Right atrium auricular region (tissue), 2 donors: ENCODE measurements at regions not wholly inside any gene's neighbourhood (a gene's known extent, or its start where the extent isn't known, plus 50 kb on each side); places are given as distances from the start of the nearest gene placed in this dataset.
"Not testable (repeated sequence)": the region's sequence is repeated elsewhere in the genome, so short reads cannot be mapped to it uniquely, and the experiment has no call there.

ENCODE experiments used
- DNase-seq: peaks from one replicate; pipeline ENCODE4 v3.0.0-alpha.2; 2019; ENCODE audit warnings: low spot score
- H3K27ac ChIP-seq, 2 donors: fragments of 200-600 bp; sonication (generic); 1 replicate in 1 of 2; 2 replicates in 1 of 2; pipeline ENCODE4 v1.5.1; 2016 to 2019
- H3K27me3 ChIP-seq, 2 donors: fragments of 200-600 bp; sonication (generic); one replicate each; pipeline versions ENCODE4 v1.5.1 to v1.6.0; 2017 to 2019
- H3K36me3 ChIP-seq: fragments of 200-600 bp; sonication (generic); one replicate; pipeline ENCODE4 v1.5.1; 2016
- H3K4me1 ChIP-seq, 2 donors: fragments of 200-600 bp; sonication (generic); one replicate each; pipeline versions ENCODE4 v1.5.1 to v1.6.0; 2017 to 2019
- H3K4me3 ChIP-seq, 2 donors: fragments of 200-600 bp; sonication (generic); 1 replicate in 1 of 2; 2 replicates in 1 of 2; pipeline ENCODE4 v1.5.1; 2017 to 2019; ENCODE audit warnings: mild to moderate bottlenecking in 1 of 2, moderate library complexity in 1 of 2
- H3K9me3 ChIP-seq, 2 donors: fragments of 200-600 bp; sonication (generic); one replicate each; pipeline ENCODE4 v1.5.1; 2019
- TF ChIP-seq, protein P1 (sequence below), 2 donors: fragments of 200-600 bp; sonication (generic); IDR thresholded peaks; one replicate each; pipeline ENCODE4 v1.5.1; 2019; ENCODE audit warnings: antibody characterized with exemption in 2 of 2

DNA sequence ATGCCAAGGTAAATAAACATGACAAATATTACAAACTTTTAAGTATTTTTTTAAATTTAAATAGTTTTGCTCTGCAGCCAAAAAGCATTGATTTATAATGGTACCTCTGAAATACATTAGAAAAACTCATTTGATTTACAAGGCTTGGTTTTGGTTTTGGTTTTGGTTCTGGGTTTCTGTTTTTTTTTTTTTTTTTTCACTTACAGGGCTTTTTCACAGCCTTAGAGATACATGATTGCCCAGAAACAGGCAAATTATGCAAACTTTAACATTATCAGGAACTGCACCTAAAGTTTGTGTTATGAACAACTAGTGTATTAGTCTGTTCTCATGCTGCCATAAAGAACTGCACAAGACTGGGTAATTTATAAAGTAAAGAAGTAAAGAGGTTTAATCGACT lies 196.4 kb upstream of the DDX53 start:
- H3K36me3 ChIP-seq = no peaks in the 10 kb centered on the region
- TF ChIP-seq, protein P1, sequence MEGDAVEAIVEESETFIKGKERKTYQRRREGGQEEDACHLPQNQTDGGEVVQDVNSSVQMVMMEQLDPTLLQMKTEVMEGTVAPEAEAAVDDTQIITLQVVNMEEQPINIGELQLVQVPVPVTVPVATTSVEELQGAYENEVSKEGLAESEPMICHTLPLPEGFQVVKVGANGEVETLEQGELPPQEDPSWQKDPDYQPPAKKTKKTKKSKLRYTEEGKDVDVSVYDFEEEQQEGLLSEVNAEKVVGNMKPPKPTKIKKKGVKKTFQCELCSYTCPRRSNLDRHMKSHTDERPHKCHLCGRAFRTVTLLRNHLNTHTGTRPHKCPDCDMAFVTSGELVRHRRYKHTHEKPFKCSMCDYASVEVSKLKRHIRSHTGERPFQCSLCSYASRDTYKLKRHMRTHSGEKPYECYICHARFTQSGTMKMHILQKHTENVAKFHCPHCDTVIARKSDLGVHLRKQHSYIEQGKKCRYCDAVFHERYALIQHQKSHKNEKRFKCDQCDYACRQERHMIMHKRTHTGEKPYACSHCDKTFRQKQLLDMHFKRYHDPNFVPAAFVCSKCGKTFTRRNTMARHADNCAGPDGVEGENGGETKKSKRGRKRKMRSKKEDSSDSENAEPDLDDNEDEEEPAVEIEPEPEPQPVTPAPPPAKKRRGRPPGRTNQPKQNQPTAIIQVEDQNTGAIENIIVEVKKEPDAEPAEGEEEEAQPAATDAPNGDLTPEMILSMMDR (IDR thresholded peaks at IDR 0.05) = no peak
- H3K27me3 ChIP-seq = no peaks in the 10 kb centered on the region
- no peak overlapping the region for H3K4me3 ChIP-seq
- no peak overlapping the region for H3K27ac ChIP-seq
- no peaks in the 10 kb centered on the region for H3K4me1 ChIP-seq
- H3K9me3 ChIP-seq = no peaks in the 10 kb centered on the region
- DNase-seq = no peak

DNA sequence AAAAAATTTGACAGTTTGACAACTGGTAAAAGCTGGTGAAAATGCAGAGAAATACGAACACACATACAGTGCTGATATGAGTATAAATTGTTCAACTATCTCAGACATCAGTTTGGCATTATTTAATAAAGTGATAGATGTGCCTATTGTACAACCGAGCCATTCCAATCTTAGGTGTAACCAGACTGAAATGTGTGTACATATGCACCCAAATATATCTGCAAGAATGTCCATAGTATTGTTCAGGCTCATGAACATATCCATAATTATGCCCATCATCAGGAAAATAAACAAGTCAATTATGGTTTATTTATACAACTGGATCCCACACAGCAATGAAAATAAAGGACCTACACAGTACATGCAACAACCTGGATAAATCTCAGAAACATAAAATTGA lies 188.9 kb upstream of the DDX53 start:
- TF ChIP-seq, protein P1 (IDR thresholded peaks at IDR 0.05) = no peak
- no peak for DNase-seq
- no peaks in the 10 kb centered on the region for H3K36me3 ChIP-seq
- no peaks in the 10 kb centered on the region for H3K4me1 ChIP-seq
- H3K27me3 ChIP-seq = no peaks in the 10 kb centered on the region
- H3K27ac ChIP-seq = no peak overlapping the region
- H3K9me3 ChIP-seq = no peaks in the 10 kb centered on the region
- H3K4me3 ChIP-seq = no peak overlapping the region

DNA sequence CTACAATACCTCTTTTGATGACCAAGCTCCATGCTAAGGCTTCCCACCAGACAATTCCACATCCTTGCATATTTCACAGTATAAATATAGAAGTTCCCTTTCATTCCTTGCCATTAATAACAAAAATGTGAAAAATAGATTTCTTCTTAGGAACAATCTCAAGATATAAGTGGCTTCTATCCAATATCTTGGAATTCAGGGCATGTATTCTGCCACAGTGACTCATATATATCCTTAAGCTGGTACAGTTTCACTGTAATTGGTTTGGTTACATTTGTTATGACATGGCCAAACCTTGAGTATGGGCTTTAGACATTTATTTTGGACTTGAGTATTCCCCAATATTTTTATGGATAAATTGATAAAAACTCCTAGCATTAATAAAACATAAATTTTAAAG lies 181.7 kb upstream of the DDX53 start:
- H3K27ac ChIP-seq = no peak overlapping the region
- TF ChIP-seq, protein P1 (IDR thresholded peaks at IDR 0.05) = no peak
- DNase-seq = no peak
- H3K4me1 ChIP-seq = no peaks in the 10 kb centered on the region
- no peak overlapping the region for H3K4me3 ChIP-seq
- no peaks in the 10 kb centered on the region for H3K27me3 ChIP-seq
- H3K36me3 ChIP-seq = no peaks in the 10 kb centered on the region
- no peaks in the 10 kb centered on the region for H3K9me3 ChIP-seq

DNA sequence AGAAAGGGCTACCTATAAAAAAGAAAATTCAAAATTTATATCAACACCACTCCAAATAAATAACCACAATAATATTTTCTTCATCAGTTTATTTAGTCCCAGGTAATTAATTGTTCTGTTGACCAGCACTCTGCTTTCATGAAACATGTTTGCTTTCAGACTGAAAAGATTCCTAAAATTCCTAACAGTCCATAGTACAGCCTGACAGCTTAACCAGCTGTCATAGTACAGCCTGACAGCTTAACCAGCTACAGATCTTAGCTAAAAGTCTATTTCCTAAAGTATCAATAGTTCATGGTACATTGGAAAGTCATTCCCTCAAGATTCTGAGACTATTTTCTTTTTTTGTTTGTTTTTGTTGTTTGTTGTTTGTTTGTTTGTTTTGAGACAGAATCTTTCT lies 144.1 kb upstream of the DDX53 start:
- H3K4me1 ChIP-seq = no peaks in the 10 kb centered on the region
- no peaks in the 10 kb centered on the region for H3K27me3 ChIP-seq
- H3K36me3 ChIP-seq = no peaks in the 10 kb centered on the region
- H3K27ac ChIP-seq = no peak overlapping the region
- TF ChIP-seq, protein P1 (IDR thresholded peaks at IDR 0.05) = no peak
- no peak for DNase-seq
- H3K9me3 ChIP-seq = no peaks in the 10 kb centered on the region
- no peak overlapping the region for H3K4me3 ChIP-seq

DNA sequence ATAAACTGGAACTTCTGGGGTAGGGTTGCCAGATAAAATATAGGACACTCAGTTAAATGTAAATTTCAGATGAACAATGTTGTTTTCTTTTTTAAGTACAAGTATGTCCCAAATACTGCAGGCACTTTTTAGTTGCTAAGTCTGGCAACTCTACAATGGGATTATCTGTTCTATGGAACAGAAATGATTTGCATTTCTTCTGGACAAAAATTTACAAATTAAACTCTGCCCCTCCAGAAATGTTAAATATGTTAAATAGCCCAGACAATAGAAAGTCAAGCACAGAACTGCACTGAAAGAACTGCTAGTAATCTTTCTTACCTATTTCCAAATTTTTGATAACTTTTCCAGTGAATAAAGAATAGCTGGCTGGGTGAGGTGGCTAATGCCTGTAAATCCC lies 140.1 kb upstream of the DDX53 start:
- H3K27me3 ChIP-seq = no peaks in the 10 kb centered on the region
- no peaks in the 10 kb centered on the region for H3K36me3 ChIP-seq
- no peaks in the 10 kb centered on the region for H3K4me1 ChIP-seq
- H3K9me3 ChIP-seq = no peaks in the 10 kb centered on the region
- H3K27ac ChIP-seq = no peak overlapping the region
- no peak overlapping the region for H3K4me3 ChIP-seq
- DNase-seq = no peak
- TF ChIP-seq, protein P1 (IDR thresholded peaks at IDR 0.05) = no peak

DNA sequence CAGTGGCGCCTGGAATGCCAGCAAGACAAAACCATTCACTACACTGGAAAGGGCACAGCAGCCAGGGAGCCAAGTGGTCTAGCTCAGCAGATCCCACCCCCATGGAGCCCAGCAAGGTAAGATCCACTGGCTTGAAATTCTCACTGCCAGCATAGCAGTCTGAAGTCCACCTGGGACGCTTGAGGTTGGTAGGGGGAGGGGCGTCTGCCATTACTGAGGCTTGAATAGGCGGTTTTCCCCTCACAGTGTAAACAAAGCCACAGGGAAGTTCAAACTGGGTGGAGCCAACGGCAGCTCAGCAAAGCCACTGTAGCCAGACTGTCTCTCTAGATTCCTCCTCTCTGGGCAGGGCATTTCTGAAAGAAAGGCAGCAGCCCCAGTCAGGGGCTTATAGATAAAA lies 133.0 kb upstream of the DDX53 start:
- DNase-seq, H3K4me3 ChIP-seq, H3K27me3 ChIP-seq, H3K27ac ChIP-seq, H3K4me1 ChIP-seq, H3K36me3 ChIP-seq: not testable (repeated sequence)
- peaks cover 0 to 11% of the 10 kb centered on the region in 2 donors for H3K9me3 ChIP-seq
